ENCODE measurements at regions not wholly inside any gene's neighbourhood (a gene's known extent, or its start where the extent isn't known, plus 50 kb on each side); places are given as distances from the start of the nearest gene placed in this dataset.

DNA sequence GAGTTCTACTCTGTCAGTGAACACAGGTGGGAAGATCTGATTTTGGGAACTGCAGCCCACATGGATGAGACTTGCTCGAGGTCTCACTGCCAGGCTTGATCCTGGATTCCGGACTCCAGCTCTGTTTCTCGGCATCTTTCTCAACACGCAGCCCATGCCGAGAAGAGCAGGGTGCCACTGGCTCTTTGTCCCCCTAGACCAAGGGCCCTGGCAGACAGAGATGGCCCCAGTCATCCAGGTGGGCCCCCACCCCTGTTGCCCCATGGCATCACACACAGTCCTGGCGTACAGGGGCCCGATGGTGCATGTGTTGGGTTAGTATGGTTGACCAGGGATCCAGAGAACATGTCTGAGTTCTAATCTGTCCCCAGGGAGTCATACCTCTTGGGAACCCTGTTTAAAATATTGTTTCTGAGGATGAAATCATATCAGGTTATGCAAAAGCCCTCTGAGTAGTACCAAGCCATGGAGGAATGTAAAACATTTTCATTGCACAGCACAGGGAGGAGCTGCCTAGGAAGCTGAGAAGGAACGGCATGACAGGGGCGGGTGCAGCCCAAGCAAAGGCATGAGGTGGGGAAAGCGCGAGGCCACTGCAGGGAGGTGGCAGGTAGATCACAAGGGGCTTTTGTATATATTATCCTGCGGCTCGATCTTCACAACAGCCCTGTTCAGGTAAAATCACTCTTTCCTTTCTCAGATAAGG lies 320.6 kb downstream of the UACA start:
- no peaks in the 10 kb centered on the region for H3K9me3 ChIP-seq (ENCODE audit: control insufficient read depth in 1 of 2, low read length in 2 of 2)
- H3K36me3 ChIP-seq (ENCODE audit: control insufficient read depth in 1 of 2, insufficient read depth in 2 of 2, low read length in 2 of 2) = no peaks in the 10 kb centered on the region
- no peaks in the 10 kb centered on the region for H3K27me3 ChIP-seq (ENCODE audit: low read depth, low read length)
- no peak overlapping the region for H3K27ac ChIP-seq (ENCODE audit: low read length)
- H3K4me3 ChIP-seq (ENCODE audit: low read depth in 1 of 2, low read length in 2 of 2) = no peak overlapping the region
- peaks cover 0 to 4% of the 10 kb centered on the region in 2 donors for H3K4me1 ChIP-seq (ENCODE audit: control insufficient read depth in 1 of 2, insufficient read depth in 2 of 2, low read length in 2 of 2)

DNA sequence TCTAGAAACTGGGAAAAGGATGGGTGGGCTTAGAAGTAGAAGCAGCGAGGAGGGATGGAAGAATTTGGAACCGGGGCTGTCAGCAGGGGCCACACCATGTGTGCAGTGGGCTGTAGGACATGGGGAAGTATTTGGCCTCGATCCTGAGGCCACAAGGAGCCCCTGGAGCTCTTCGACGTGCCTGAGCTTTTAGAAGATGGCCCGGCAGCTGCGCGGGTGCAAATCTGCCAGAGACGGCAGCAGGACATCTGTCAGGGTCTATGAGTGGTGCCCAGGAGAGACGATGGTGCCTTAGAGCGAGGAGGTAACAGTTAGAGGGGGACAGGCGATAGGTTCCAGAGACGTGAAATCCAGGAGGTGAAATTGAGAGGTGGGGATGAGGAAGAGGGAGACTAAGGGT lies 321.1 kb downstream of the UACA start:
- H3K36me3 ChIP-seq (ENCODE audit: control insufficient read depth in 1 of 2, insufficient read depth in 2 of 2, low read length in 2 of 2) = no peaks in the 10 kb centered on the region
- no peaks in the 10 kb centered on the region for H3K9me3 ChIP-seq (ENCODE audit: control insufficient read depth in 1 of 2, low read length in 2 of 2)
- no peak overlapping the region for H3K27ac ChIP-seq (ENCODE audit: low read length)
- no peak overlapping the region for H3K4me3 ChIP-seq (ENCODE audit: low read depth in 1 of 2, low read length in 2 of 2)
- H3K4me1 ChIP-seq (ENCODE audit: control insufficient read depth in 1 of 2, insufficient read depth in 2 of 2, low read length in 2 of 2) = no peaks in the 10 kb centered on the region
- H3K27me3 ChIP-seq (ENCODE audit: low read depth, low read length) = no peaks in the 10 kb centered on the region

DNA sequence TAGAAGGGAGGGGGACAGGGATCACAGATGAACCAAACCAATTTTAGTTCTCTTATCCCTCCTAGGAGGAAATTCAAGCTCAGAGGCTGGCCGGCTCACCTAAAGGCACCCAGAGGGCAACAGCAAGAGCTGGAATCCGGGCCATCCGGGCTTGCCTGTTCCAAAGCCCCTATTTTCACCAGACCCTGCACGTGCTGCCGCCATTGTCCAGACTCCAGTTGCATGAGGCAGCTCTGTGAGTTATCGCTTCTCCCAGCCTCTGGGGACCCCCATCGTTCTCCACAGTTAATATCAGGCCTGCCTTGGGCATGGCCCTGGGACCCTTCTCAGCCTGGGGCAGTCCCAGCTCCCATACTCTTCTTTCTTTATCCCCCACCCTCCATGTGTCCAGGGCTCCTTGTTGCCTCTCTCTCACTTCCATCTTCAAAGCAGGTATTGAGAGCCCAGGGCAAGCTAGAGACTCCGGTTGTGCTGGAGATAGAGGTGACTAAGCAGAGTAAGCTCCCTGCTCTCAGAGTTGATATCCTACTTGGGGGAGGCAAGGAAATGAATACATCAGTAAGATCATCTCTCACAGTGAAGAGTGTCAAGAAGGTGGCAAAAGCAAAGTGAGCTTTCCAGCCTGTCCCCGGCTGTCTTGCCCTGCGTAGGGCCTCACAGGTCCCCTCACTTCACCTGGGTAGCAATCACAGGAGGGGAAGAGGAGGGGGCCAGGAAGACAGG lies 322.8 kb downstream of the UACA start:
- Histone ChIP-seq H3K27me3 (ENCODE audit: low read depth, low read length) (no peaks in the 10 kb centered on the region), H3K9me3 (ENCODE audit: control insufficient read depth in 1 of 2, low read length in 2 of 2) (no peaks in the 10 kb centered on the region), H3K36me3 (ENCODE audit: control insufficient read depth in 1 of 2, insufficient read depth in 2 of 2, low read length in 2 of 2) (no peaks in the 10 kb centered on the region), H3K4me1 (ENCODE audit: control insufficient read depth in 1 of 2, insufficient read depth in 2 of 2, low read length in 2 of 2) (no peaks in the 10 kb centered on the region), H3K4me3 (ENCODE audit: low read depth in 1 of 2, low read length in 2 of 2) (no peak overlapping the region), H3K27ac (ENCODE audit: low read length) (no peak overlapping the region)

DNA sequence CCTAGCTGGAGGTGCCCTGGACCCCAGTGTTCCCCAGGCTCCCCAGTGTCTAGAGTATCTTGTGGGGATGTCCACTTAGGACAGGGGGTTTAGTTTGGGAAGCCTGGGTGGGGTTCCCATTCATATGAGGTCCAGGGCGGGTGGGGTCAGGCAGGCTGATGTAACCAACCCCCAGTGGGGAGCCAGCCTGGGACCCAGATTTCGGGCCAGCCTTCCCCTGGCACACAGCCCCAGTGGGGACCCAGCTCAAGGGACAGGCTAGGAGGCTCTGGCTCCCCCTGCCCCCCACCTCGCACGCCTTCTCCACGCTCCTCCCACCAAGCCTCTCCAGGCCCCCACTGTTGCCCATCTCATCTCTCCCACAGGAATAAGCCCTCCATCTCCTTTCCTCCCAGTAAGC lies 323.5 kb downstream of the UACA start:
- no peak overlapping the region for H3K27ac ChIP-seq (ENCODE audit: low read length)
- no peak overlapping the region for H3K4me3 ChIP-seq (ENCODE audit: low read depth in 1 of 2, low read length in 2 of 2)
- peaks cover 0 to 1% of the 10 kb centered on the region in 2 donors for H3K4me1 ChIP-seq (ENCODE audit: control insufficient read depth in 1 of 2, insufficient read depth in 2 of 2, low read length in 2 of 2)
- no peaks in the 10 kb centered on the region for H3K9me3 ChIP-seq (ENCODE audit: control insufficient read depth in 1 of 2, low read length in 2 of 2)
- H3K36me3 ChIP-seq (ENCODE audit: control insufficient read depth in 1 of 2, insufficient read depth in 2 of 2, low read length in 2 of 2) = no peaks in the 10 kb centered on the region
- H3K27me3 ChIP-seq (ENCODE audit: low read depth, low read length) = no peaks in the 10 kb centered on the region

DNA sequence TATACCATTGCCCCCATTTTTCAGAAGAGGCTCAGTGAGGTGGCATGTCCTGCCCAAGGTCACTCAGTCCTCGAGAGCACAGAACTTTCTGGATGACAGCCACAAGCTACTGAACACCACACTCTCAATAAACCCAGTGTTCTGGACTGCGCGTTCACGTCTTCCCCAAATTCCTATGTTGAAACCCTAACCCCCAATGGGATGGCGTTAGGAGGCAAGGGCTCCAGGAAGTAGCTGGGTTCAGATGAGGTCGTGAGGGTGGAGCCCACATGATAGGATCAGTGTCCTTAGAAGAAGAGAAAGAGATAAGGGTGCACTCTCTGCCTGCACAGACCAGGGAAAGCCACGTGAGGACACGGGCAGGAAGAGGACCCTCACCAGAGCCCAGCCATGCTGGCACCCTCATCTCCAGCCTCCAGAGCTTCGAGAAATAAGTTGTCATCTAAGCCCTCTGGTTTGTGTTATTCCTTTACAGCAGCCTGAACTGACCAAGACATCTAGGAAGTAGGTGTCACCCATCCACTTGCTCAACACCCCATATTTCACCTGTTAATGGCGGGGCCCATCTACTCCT lies 324.0 kb downstream of the UACA start:
- no peak overlapping the region for H3K4me3 ChIP-seq (ENCODE audit: low read depth in 1 of 2, low read length in 2 of 2)
- H3K4me1 ChIP-seq (ENCODE audit: control insufficient read depth in 1 of 2, insufficient read depth in 2 of 2, low read length in 2 of 2) = peaks cover 4 to 6% of the 10 kb centered on the region in 2 donors
- no peaks in the 10 kb centered on the region for H3K27me3 ChIP-seq (ENCODE audit: low read depth, low read length)
- no peaks in the 10 kb centered on the region for H3K9me3 ChIP-seq (ENCODE audit: control insufficient read depth in 1 of 2, low read length in 2 of 2)
- H3K36me3 ChIP-seq (ENCODE audit: control insufficient read depth in 1 of 2, insufficient read depth in 2 of 2, low read length in 2 of 2) = no peaks in the 10 kb centered on the region
- no peak overlapping the region for H3K27ac ChIP-seq (ENCODE audit: low read length)

DNA sequence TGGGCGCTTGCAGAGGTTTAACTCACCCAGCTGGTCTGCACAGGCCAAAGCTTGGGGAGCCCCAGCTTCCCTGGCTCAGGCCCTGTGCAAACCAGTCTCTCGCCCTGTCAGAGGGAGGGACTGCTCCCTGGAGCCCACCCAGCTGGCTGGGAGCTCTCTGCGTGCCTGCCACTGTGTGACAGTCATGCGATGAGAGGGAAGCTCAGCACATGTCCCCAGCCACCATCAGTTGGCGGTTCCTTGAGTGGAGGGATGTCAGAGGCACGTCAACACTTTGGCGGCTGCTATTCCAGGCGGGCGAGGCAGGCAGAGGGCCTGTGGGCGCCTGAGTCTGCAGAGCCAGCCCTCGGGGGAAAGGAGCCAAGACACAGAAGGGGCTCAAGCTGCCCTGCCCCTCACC lies 324.6 kb downstream of the UACA start:
- no peak overlapping the region for H3K4me3 ChIP-seq (ENCODE audit: low read depth in 1 of 2, low read length in 2 of 2)
- no peaks in the 10 kb centered on the region for H3K9me3 ChIP-seq (ENCODE audit: control insufficient read depth in 1 of 2, low read length in 2 of 2)
- no peaks in the 10 kb centered on the region for H3K27me3 ChIP-seq (ENCODE audit: low read depth, low read length)
- no peaks in the 10 kb centered on the region for H3K36me3 ChIP-seq (ENCODE audit: control insufficient read depth in 1 of 2, insufficient read depth in 2 of 2, low read length in 2 of 2)
- H3K4me1 ChIP-seq (ENCODE audit: control insufficient read depth in 1 of 2, insufficient read depth in 2 of 2, low read length in 2 of 2) = peaks cover 10% of the 10 kb centered on the region in 2 donors
- H3K27ac ChIP-seq (ENCODE audit: low read length) = no peak overlapping the region

DNA sequence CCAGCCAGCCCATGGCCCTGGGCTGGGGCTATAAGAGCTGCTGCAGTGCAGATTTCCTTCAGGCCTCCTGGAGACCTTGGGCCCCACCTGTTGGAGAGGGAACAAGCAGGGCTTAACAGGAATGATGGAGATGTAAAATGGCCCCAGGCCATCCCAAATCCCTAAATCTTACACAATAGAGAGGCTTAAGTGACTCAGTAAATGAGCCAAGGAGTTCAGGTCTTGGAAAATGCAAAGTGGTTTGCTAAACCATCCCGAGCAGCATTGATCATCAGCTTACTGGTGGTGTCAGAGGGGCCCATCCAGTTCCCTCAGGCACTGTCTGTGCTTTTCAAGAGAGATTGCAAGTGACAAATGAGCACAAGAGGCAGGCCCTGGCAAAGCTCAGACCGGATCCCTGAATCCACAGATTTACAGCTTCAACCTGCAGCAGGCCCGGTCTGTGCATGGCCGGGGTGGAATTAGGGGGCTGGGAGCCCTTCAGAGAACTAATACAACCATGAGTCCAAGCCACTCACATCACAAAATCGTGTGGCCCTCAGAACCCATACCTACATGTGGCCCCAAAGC lies 325.4 kb downstream of the UACA start:
- no peaks in the 10 kb centered on the region for H3K36me3 ChIP-seq (ENCODE audit: control insufficient read depth in 1 of 2, insufficient read depth in 2 of 2, low read length in 2 of 2)

DNA sequence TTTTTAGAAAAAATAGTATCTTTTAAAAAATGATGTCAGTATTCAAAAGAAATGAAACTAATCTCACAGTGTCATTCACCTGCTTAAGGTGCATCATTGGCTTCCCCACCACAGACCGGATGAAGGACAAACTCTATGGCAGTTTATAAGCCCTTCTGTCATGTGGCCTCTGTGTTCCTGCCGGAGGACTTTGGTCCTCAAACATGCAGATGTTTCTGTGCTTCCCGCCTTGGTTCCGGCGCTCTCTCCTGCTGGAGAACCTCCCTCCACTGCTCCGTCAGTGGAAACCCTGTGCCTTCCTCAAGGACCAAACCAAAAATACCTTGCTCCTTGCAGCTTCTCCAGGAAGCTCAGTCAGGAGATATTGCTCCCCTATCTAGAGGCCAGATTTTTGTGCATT lies 326.3 kb downstream of the UACA start:
- Histone ChIP-seq H3K9me3 (ENCODE audit: control insufficient read depth in 1 of 2, low read length in 2 of 2) (no peaks in the 10 kb centered on the region), H3K27me3 (ENCODE audit: low read depth, low read length) (no peaks in the 10 kb centered on the region), H3K4me3 (ENCODE audit: low read depth in 1 of 2, low read length in 2 of 2) (no peak overlapping the region), H3K36me3 (ENCODE audit: control insufficient read depth in 1 of 2, insufficient read depth in 2 of 2, low read length in 2 of 2) (no peaks in the 10 kb centered on the region), H3K27ac (ENCODE audit: low read length) (no peak overlapping the region), H3K4me1 (ENCODE audit: control insufficient read depth in 1 of 2, insufficient read depth in 2 of 2, low read length in 2 of 2) (peaks cover 10% of the 10 kb centered on the region in 2 donors)

More for the DNA sequence above, 325.4 kb downstream of the UACA start:
- Histone ChIP-seq H3K4me3 (ENCODE audit: low read depth in 1 of 2, low read length in 2 of 2) (no peak overlapping the region), H3K27ac (ENCODE audit: low read length) (no peak overlapping the region), H3K27me3 (ENCODE audit: low read depth, low read length) (no peaks in the 10 kb centered on the region), H3K4me1 (ENCODE audit: control insufficient read depth in 1 of 2, insufficient read depth in 2 of 2, low read length in 2 of 2) (peaks cover 10% of the 10 kb centered on the region in 2 donors), H3K9me3 (ENCODE audit: control insufficient read depth in 1 of 2, low read length in 2 of 2) (no peaks in the 10 kb centered on the region)

DNA sequence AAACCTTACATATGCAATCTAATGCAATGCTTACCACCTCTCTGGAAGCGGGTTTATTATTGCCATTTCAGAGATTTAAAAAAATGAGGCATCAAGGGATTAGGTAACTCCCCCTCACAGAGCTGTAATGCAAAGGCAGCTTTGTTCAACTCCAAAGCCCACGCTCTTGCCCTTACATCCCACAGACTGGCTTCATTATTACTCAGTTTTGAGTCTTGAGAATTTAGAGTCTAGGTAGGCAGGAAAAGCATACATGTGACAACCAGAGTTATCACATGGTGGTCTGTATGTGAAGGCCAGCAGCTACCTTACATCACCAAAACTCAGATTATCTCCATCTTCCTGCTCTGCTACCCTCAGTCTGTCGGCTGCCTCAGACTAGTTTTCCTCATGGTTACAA lies 326.9 kb downstream of the UACA start:
- Histone ChIP-seq H3K4me3 (ENCODE audit: low read depth in 1 of 2, low read length in 2 of 2) (no peak overlapping the region), H3K4me1 (ENCODE audit: control insufficient read depth in 1 of 2, insufficient read depth in 2 of 2, low read length in 2 of 2) (peaks cover 10% of the 10 kb centered on the region in 2 donors), H3K27me3 (ENCODE audit: low read depth, low read length) (no peaks in the 10 kb centered on the region), H3K36me3 (ENCODE audit: control insufficient read depth in 1 of 2, insufficient read depth in 2 of 2, low read length in 2 of 2) (no peaks in the 10 kb centered on the region), H3K9me3 (ENCODE audit: control insufficient read depth in 1 of 2, low read length in 2 of 2) (no peaks in the 10 kb centered on the region), H3K27ac (ENCODE audit: low read length) (no peak overlapping the region)

DNA sequence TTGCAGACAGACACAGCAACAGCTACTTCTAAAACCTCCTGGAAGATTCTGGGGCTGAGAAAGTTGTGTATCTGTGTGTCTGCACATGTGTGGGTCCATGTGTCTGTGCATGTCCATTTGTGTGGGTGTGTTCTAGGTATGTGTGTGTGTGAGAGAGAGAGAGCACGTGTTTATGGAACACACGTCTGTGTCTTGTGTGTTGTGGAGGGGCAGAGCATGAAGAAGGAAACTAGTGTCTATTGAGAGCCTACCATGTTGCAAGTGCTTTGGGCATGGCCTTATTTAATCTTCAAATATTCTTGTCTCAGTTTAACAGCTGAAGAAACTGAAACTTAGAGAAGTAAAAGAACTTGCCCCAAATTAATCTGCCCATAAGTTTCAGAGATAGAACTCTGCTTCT lies 327.5 kb downstream of the UACA start:
- H3K9me3 ChIP-seq (ENCODE audit: control insufficient read depth in 1 of 2, low read length in 2 of 2) = no peaks in the 10 kb centered on the region
- H3K36me3 ChIP-seq (ENCODE audit: control insufficient read depth in 1 of 2, insufficient read depth in 2 of 2, low read length in 2 of 2) = no peaks in the 10 kb centered on the region
- H3K27ac ChIP-seq (ENCODE audit: low read length) = no peak overlapping the region
- no peak overlapping the region for H3K4me3 ChIP-seq (ENCODE audit: low read depth in 1 of 2, low read length in 2 of 2)
- H3K27me3 ChIP-seq (ENCODE audit: low read depth, low read length) = no peaks in the 10 kb centered on the region
- peaks cover 10% of the 10 kb centered on the region in 2 donors for H3K4me1 ChIP-seq (ENCODE audit: control insufficient read depth in 1 of 2, insufficient read depth in 2 of 2, low read length in 2 of 2)

DNA sequence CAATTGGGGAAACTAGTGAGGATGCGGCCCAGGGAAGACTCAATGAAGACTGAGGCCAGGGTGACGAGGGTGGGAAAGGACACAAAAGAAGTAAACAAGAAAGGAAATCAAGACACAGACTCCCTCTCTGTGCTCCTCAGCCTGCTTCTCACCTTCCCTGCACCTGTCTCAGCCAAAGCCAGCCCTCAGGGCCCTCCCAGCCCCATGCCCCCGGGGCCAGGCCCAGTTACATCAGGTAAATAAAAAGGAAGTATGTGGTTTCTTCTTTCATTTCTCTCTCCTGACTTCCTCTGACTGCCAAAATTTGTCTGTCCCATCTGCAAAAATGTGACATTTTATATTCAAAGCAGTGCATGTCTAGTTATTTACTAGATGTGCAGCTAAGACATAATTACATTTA lies 328.0 kb downstream of the UACA start:
- Histone ChIP-seq H3K27me3 (ENCODE audit: low read depth, low read length) (no peaks in the 10 kb centered on the region), H3K4me1 (ENCODE audit: control insufficient read depth in 1 of 2, insufficient read depth in 2 of 2, low read length in 2 of 2) (peaks cover 10% of the 10 kb centered on the region in 2 donors), H3K27ac (ENCODE audit: low read length) (no peak overlapping the region), H3K9me3 (ENCODE audit: control insufficient read depth in 1 of 2, low read length in 2 of 2) (no peaks in the 10 kb centered on the region), H3K36me3 (ENCODE audit: control insufficient read depth in 1 of 2, insufficient read depth in 2 of 2, low read length in 2 of 2) (no peaks in the 10 kb centered on the region), H3K4me3 (ENCODE audit: low read depth in 1 of 2, low read length in 2 of 2) (no peak overlapping the region)

Data from muscle layer of duodenum (tissue), 2 donors.